GM23338 (cell line): ENCODE measurements at regions not wholly inside any gene's neighbourhood (a gene's known extent, or its start where the extent isn't known, plus 50 kb on each side); places are given as distances from the start of the nearest gene placed in this dataset.

Source experiments
- ATAC-seq: fragments of 200-7000 bp; cut with Tn5 transposase; 3 replicates; pipeline ENCODE4 v1.9.1; 2020
- DNase-seq: peaks from one replicate; pipeline ENCODE4 v3.0.0-alpha.2; 2015; ENCODE audit warnings: low spot score
- H2AFZ ChIP-seq: fragments of 200-600 bp; sonication (generic); 2 replicates; pipeline ENCODE4 v1.8.0; 2016; ENCODE audit warnings: antibody characterized with exemption, mild to moderate bottlenecking, moderate library complexity
- H3F3A ChIP-seq: fragments of 200-600 bp; sonication (generic); replicated peaks from 2 replicates; pipeline ENCODE4 v1.8.0; 2017; ENCODE audit warnings: antibody characterized with exemption, mixed run types, low read depth
- H3K27ac ChIP-seq: fragments of 200-600 bp; sonication (generic); 2 replicates; pipeline ENCODE4 v1.6.1; 2016; ENCODE audit warnings: low read depth
- H3K27me3 ChIP-seq: fragments of 200-600 bp; sonication (generic); 2 replicates; pipeline ENCODE4 v1.8.0; 2016; ENCODE audit warnings: mild to moderate bottlenecking, mixed run types, moderate library complexity; ENCODE audit not compliant: insufficient read depth
- H3K36me3 ChIP-seq: fragments of 200-600 bp; sonication (generic); 2 replicates; pipeline ENCODE4 v1.8.0; 2016; ENCODE audit warnings: mild to moderate bottlenecking; ENCODE audit not compliant: insufficient read depth
- H3K4me1 ChIP-seq: fragments of 200-600 bp; sonication (generic); 2 replicates; pipeline ENCODE4 v1.8.0; 2016; ENCODE audit warnings: mild to moderate bottlenecking, moderate library complexity; ENCODE audit not compliant: insufficient read depth
- H3K4me2 ChIP-seq: fragments of 200-600 bp; sonication (generic); 2 replicates; pipeline ENCODE4 v1.7.1; 2017; ENCODE audit warnings: mixed run types
- H3K4me3 ChIP-seq: fragments of 200-600 bp; sonication (generic); 2 replicates; pipeline ENCODE4 v1.6.1; 2016; ENCODE audit warnings: mixed run types
- H3K79me2 ChIP-seq: fragments of 200-600 bp; sonication (generic); replicated peaks from 2 replicates; pipeline ENCODE4 v1.8.0; 2017; ENCODE audit warnings: mild to moderate bottlenecking; ENCODE audit not compliant: insufficient read depth
- H3K9me2 ChIP-seq: fragments of 200-600 bp; sonication (generic); 2 replicates; pipeline ENCODE4 v1.8.0; 2017; ENCODE audit not compliant: insufficient read depth
- H4K20me1 ChIP-seq: fragments of 200-600 bp; sonication (generic); replicated peaks from 2 replicates; pipeline ENCODE4 v1.8.0; 2017; ENCODE audit warnings: mild to moderate bottlenecking; ENCODE audit not compliant: insufficient read depth
- H3K27ac Mint-ChIP-seq: 2 replicates; pipeline ENCODE4 v1.8.0; 2020; ENCODE audit warnings: inconsistent platforms, mild to moderate bottlenecking, moderate library complexity, mixed read lengths
- H3K27me3 Mint-ChIP-seq: 3 replicates; pipeline ENCODE4 v1.8.0; 2022; ENCODE audit warnings: low read depth, mild to moderate bottlenecking, moderate library complexity, mixed read lengths, inconsistent platforms; ENCODE audit not compliant: insufficient read depth, poor library complexity
- H3K36me3 Mint-ChIP-seq: 3 replicates; pipeline ENCODE4 v1.8.0; 2021; ENCODE audit warnings: low read depth, mild to moderate bottlenecking, inconsistent platforms, moderate library complexity, mixed read lengths
- H3K4me1 Mint-ChIP-seq: 3 replicates; pipeline ENCODE4 v1.8.0; 2020; ENCODE audit warnings: mild to moderate bottlenecking, inconsistent platforms, mixed read lengths
- H3K4me3 Mint-ChIP-seq: 3 replicates; pipeline ENCODE4 v1.8.0; 2021; ENCODE audit warnings: moderate library complexity, mild to moderate bottlenecking, inconsistent platforms, mixed read lengths
- H3K9me3 Mint-ChIP-seq: 3 replicates; pipeline ENCODE4 v1.8.0; 2020; ENCODE audit warnings: moderate library complexity, mild to moderate bottlenecking, inconsistent platforms, mixed read lengths
- CTCF ChIP-seq, 2 experiments: fragments of 200-600 bp in 1 of 2; sonication (generic) in 1 of 2; conservative IDR thresholded peaks; 2 replicates each; pipeline versions ENCODE4 v1.5.1 to v1.6.1; 2016 to 2017; ENCODE audit warnings: antibody characterized with exemption in 2 of 2, low read depth in 2 of 2, mild to moderate bottlenecking in 2 of 2, moderate library complexity in 1 of 2
- ETS1 ChIP-seq: IDR thresholded peaks from 2 replicates; pipeline ENCODE4 v1.6.1; 2016; ENCODE audit warnings: antibody characterized with exemption
- JUNB ChIP-seq: IDR thresholded peaks from one replicate; pipeline ENCODE4 v1.6.1; 2016; ENCODE audit warnings: antibody characterized with exemption; ENCODE audit not compliant: unreplicated experiment
- POLR2AphosphoS5 ChIP-seq: IDR thresholded peaks from 2 replicates; pipeline ENCODE4 v1.6.1; 2016; ENCODE audit warnings: antibody characterized with exemption, low read depth
- STAT1 ChIP-seq: IDR thresholded peaks from one replicate; pipeline ENCODE4 v1.6.1; 2016; ENCODE audit warnings: antibody characterized with exemption; ENCODE audit not compliant: unreplicated experiment
- ZNF114 ChIP-seq: fragments of 250-450 bp; sonication (Bioruptor Pico); IDR thresholded peaks from 2 replicates; pipeline ENCODE4 v1.5.0; 2020; ENCODE audit warnings: mild to moderate bottlenecking, moderate library complexity
- ZNF331 ChIP-seq: fragments of 250-450 bp; sonication (Bioruptor Pico); IDR thresholded peaks from 2 replicates; pipeline ENCODE4 v1.5.0; 2020; ENCODE audit warnings: low read depth, mild to moderate bottlenecking, moderate library complexity
- ZNF462 ChIP-seq: fragments of 250-450 bp; sonication (Bioruptor Pico); IDR thresholded peaks from 2 replicates; pipeline ENCODE4 v1.5.0; 2020; ENCODE audit warnings: mild to moderate bottlenecking, moderate library complexity

GRCh38 chr5:15241216-15241821 lies 258.7 kb upstream of the FBXL7 start:
- H3K4me1 Mint-ChIP-seq, result no peaks in the 10 kb centered on the region

More at GRCh38 chr5:15241216-15241821, 258.7 kb upstream of the FBXL7 start:
- Histone ChIP-seq H3K4me3 (no peak overlapping the region), H3K79me2 (no peaks in the 10 kb centered on the region), H3K36me3 (no peaks in the 10 kb centered on the region), H4K20me1 (no peaks in the 10 kb centered on the region), H3F3A (no peaks in the 10 kb centered on the region), H2AFZ (no peak overlapping the region), H3K9me2 (0 out of 2 replicates have a peak, but pooled peaks cover 4% of the 10 kb centered on the region), H3K4me1 (no peaks in the 10 kb centered on the region), H3K4me2 (no peak overlapping the region), H3K27ac (no peak overlapping the region), H3K27me3 (no peaks in the 10 kb centered on the region)
- Mint-ChIP-seq H3K36me3 (peaks cover 25% of the 10 kb centered on the region; the same call in 2 of the 3 replicates), H3K9me3 (peaks cover 36% of the 10 kb centered on the region), H3K27me3 (no peaks in the 10 kb centered on the region), H3K4me3 (no peak overlapping the region), H3K27ac (no peak overlapping the region)
- no peak for TF ChIP-seq STAT1
- TF ChIP-seq JUNB, result no peak
- no peak for TF ChIP-seq ZNF462 (CRISPR knock-in tag)
- no peak for TF ChIP-seq ZNF331 (CRISPR knock-in tag)
- TF ChIP-seq ETS1, result no peak
- TF ChIP-seq POLR2AphosphoS5, result no peak
- no peak for TF ChIP-seq CTCF (conservative IDR thresholded peaks at IDR 0.05; ENCODE audit: low read depth in 2 of 2)
- TF ChIP-seq ZNF114 (CRISPR knock-in tag), result no peak
- DNase-seq (no peak), ATAC-seq (no peak)
